ENCODE measurements at regions not wholly inside any gene's neighbourhood (a gene's known extent, or its start where the extent isn't known, plus 50 kb on each side); places are given as distances from the start of the nearest gene placed in this dataset.

DNA sequence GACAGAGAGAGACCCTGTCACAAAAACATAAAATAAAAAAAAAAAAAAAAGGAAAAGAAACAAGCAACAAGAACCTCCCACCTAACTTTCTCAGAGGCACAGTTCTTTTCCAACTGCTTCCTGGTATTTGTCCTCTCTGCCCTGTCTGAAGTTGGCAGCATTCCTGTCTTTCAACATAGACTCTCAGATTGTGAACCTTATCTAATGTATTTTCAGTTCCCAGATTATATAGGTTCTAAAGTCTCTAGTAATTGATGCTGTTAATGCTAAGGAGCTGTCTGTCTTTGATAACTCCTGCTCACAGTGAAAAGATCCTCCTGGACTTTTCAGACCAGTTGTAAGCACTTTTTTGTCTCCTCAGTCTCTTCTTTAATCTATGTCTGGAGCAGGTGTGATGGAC is 199.5 kb upstream of the P2RY1 start (continued):
- no peak for TF ChIP-seq POLR2AphosphoS5 (IDR thresholded peaks at IDR 0.05; ENCODE audit: low read depth)
- TF ChIP-seq, protein P1, sequence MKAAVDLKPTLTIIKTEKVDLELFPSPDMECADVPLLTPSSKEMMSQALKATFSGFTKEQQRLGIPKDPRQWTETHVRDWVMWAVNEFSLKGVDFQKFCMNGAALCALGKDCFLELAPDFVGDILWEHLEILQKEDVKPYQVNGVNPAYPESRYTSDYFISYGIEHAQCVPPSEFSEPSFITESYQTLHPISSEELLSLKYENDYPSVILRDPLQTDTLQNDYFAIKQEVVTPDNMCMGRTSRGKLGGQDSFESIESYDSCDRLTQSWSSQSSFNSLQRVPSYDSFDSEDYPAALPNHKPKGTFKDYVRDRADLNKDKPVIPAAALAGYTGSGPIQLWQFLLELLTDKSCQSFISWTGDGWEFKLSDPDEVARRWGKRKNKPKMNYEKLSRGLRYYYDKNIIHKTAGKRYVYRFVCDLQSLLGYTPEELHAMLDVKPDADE (IDR thresholded peaks at IDR 0.05) = no peak

DNA sequence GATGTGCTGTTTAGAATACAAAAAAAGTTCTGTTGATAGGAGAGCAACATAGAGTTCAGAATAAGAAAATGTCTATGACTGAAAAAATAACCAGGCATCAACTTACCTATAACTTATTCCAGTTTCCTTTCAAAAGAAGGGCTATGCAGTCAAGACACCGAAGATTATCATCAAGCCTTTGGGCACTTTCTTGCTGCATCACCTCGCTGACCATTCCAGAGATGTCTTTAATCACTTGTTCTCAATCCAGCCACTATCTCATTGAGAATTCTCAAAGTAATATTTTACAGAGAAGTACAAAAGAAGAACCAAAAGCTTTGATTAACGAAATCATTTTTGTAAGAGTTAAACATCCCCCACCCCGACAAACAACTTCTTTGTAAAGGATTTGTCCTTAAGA is 198.3 kb upstream of the P2RY1 start:
- no peaks in the 10 kb centered on the region for H3K79me2 ChIP-seq (replicated peaks; ENCODE audit: insufficient read depth)
- H3K4me3 ChIP-seq = no peak overlapping the region
- Mint-ChIP-seq H3K9me3 (peaks cover 2% of the 10 kb centered on the region; the same call in 1 of the 3 replicates), H3K36me3 (ENCODE audit: low read depth) (no peaks in the 10 kb centered on the region), H3K27ac (no peak overlapping the region), H3K4me3 (no peak overlapping the region), H3K4me1 (peaks cover 4% of the 10 kb centered on the region; the same call in 1 of the 3 replicates), H3K27me3 (ENCODE audit: insufficient read depth, low read depth, poor library complexity) (no peaks in the 10 kb centered on the region)
- no peak overlapping the region for H3K27ac ChIP-seq (ENCODE audit: low read depth)
- no peaks in the 10 kb centered on the region for H3F3A ChIP-seq (replicated peaks; ENCODE audit: low read depth)
- H3K36me3 ChIP-seq (ENCODE audit: insufficient read depth) = no peaks in the 10 kb centered on the region
- no peaks in the 10 kb centered on the region for H3K27me3 ChIP-seq (ENCODE audit: insufficient read depth)
- H4K20me1 ChIP-seq (replicated peaks; ENCODE audit: insufficient read depth) = no peaks in the 10 kb centered on the region
- DNase-seq (ENCODE audit: low spot score) (no peak), ATAC-seq (no peak)
- no peak overlapping the region for H3K4me2 ChIP-seq
- no peaks in the 10 kb centered on the region for H3K4me1 ChIP-seq (ENCODE audit: insufficient read depth)
- no peak overlapping the region; the same call in 1 of the 2 replicates for H2AFZ ChIP-seq
- TF ChIP-seq JUNB (IDR thresholded peaks at IDR 0.05; ENCODE audit: unreplicated experiment) = no peak
- TF ChIP-seq EZH2phosphoT487 (IDR thresholded peaks at IDR 0.05; ENCODE audit: unreplicated experiment) = no peak
- no peaks in the 10 kb centered on the region for H3K9me2 ChIP-seq (ENCODE audit: insufficient read depth)

DNA sequence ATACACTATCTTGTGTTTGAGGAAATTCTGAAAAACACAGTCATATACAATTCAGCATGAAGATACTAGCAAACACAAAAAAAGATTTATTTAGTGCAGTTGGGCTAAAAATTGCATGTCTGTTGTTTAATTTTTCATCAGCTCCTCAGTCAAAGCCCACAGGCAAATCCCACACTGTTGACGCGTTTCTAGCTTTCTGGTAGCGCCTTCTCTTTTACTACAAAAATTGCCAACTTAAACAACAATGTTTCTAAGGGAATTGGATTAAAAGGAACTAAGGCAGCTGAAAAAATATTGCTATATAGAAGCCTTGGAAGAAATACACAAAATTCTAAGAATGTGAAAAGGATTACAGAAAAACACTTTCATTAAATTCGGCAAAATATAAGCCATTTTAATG is 196.7 kb upstream of the P2RY1 start:
- no peaks in the 10 kb centered on the region for H3F3A ChIP-seq (replicated peaks; ENCODE audit: low read depth)
- no peaks in the 10 kb centered on the region for H3K9me2 ChIP-seq (ENCODE audit: insufficient read depth)
- ATAC-seq (no peak), DNase-seq (ENCODE audit: low spot score) (no peak)
- no peaks in the 10 kb centered on the region for H3K4me1 ChIP-seq (ENCODE audit: insufficient read depth)
- H3K27ac ChIP-seq (ENCODE audit: low read depth) = no peak overlapping the region
- Mint-ChIP-seq H3K27ac (no peak overlapping the region), H3K4me3 (no peak overlapping the region), H3K4me1 (peaks cover 4% of the 10 kb centered on the region; the same call in 1 of the 3 replicates), H3K27me3 (ENCODE audit: insufficient read depth, low read depth, poor library complexity) (no peaks in the 10 kb centered on the region), H3K9me3 (no peaks in the 10 kb centered on the region), H3K36me3 (ENCODE audit: low read depth) (no peaks in the 10 kb centered on the region)
- no peaks in the 10 kb centered on the region for H3K79me2 ChIP-seq (replicated peaks; ENCODE audit: insufficient read depth)
- no peak overlapping the region for H3K4me2 ChIP-seq
- no peaks in the 10 kb centered on the region for H3K36me3 ChIP-seq (ENCODE audit: insufficient read depth)
- H3K27me3 ChIP-seq (ENCODE audit: insufficient read depth) = no peaks in the 10 kb centered on the region
- no peaks in the 10 kb centered on the region for H4K20me1 ChIP-seq (replicated peaks; ENCODE audit: insufficient read depth)
- H2AFZ ChIP-seq = peak overlapping the region; percentile 94
- no peak overlapping the region for H3K4me3 ChIP-seq
- TF ChIP-seq ZNF114 (CRISPR knock-in tag; IDR thresholded peaks at IDR 0.05) (no peak), ZNF331 (CRISPR knock-in tag; IDR thresholded peaks at IDR 0.05; ENCODE audit: low read depth) (no peak), EZH2 (IDR thresholded peaks at IDR 0.05; ENCODE audit: low read depth, unreplicated experiment) (no peak), POLR2AphosphoS5 (IDR thresholded peaks at IDR 0.05; ENCODE audit: low read depth) (no peak), NANOG (IDR thresholded peaks at IDR 0.05; ENCODE audit: borderline replicate concordance) (no peak), STAT1 (IDR thresholded peaks at IDR 0.05; ENCODE audit: unreplicated experiment) (no peak), JUNB (IDR thresholded peaks at IDR 0.05; ENCODE audit: unreplicated experiment) (no peak)
- TF ChIP-seq, protein P2, sequence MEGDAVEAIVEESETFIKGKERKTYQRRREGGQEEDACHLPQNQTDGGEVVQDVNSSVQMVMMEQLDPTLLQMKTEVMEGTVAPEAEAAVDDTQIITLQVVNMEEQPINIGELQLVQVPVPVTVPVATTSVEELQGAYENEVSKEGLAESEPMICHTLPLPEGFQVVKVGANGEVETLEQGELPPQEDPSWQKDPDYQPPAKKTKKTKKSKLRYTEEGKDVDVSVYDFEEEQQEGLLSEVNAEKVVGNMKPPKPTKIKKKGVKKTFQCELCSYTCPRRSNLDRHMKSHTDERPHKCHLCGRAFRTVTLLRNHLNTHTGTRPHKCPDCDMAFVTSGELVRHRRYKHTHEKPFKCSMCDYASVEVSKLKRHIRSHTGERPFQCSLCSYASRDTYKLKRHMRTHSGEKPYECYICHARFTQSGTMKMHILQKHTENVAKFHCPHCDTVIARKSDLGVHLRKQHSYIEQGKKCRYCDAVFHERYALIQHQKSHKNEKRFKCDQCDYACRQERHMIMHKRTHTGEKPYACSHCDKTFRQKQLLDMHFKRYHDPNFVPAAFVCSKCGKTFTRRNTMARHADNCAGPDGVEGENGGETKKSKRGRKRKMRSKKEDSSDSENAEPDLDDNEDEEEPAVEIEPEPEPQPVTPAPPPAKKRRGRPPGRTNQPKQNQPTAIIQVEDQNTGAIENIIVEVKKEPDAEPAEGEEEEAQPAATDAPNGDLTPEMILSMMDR (conservative IDR thresholded peaks at IDR 0.05; ENCODE audit: low read depth in 2 of 2) = no peak
- TF ChIP-seq, protein P1 (IDR thresholded peaks at IDR 0.05) = no peak
- TF ChIP-seq, protein P3, sequence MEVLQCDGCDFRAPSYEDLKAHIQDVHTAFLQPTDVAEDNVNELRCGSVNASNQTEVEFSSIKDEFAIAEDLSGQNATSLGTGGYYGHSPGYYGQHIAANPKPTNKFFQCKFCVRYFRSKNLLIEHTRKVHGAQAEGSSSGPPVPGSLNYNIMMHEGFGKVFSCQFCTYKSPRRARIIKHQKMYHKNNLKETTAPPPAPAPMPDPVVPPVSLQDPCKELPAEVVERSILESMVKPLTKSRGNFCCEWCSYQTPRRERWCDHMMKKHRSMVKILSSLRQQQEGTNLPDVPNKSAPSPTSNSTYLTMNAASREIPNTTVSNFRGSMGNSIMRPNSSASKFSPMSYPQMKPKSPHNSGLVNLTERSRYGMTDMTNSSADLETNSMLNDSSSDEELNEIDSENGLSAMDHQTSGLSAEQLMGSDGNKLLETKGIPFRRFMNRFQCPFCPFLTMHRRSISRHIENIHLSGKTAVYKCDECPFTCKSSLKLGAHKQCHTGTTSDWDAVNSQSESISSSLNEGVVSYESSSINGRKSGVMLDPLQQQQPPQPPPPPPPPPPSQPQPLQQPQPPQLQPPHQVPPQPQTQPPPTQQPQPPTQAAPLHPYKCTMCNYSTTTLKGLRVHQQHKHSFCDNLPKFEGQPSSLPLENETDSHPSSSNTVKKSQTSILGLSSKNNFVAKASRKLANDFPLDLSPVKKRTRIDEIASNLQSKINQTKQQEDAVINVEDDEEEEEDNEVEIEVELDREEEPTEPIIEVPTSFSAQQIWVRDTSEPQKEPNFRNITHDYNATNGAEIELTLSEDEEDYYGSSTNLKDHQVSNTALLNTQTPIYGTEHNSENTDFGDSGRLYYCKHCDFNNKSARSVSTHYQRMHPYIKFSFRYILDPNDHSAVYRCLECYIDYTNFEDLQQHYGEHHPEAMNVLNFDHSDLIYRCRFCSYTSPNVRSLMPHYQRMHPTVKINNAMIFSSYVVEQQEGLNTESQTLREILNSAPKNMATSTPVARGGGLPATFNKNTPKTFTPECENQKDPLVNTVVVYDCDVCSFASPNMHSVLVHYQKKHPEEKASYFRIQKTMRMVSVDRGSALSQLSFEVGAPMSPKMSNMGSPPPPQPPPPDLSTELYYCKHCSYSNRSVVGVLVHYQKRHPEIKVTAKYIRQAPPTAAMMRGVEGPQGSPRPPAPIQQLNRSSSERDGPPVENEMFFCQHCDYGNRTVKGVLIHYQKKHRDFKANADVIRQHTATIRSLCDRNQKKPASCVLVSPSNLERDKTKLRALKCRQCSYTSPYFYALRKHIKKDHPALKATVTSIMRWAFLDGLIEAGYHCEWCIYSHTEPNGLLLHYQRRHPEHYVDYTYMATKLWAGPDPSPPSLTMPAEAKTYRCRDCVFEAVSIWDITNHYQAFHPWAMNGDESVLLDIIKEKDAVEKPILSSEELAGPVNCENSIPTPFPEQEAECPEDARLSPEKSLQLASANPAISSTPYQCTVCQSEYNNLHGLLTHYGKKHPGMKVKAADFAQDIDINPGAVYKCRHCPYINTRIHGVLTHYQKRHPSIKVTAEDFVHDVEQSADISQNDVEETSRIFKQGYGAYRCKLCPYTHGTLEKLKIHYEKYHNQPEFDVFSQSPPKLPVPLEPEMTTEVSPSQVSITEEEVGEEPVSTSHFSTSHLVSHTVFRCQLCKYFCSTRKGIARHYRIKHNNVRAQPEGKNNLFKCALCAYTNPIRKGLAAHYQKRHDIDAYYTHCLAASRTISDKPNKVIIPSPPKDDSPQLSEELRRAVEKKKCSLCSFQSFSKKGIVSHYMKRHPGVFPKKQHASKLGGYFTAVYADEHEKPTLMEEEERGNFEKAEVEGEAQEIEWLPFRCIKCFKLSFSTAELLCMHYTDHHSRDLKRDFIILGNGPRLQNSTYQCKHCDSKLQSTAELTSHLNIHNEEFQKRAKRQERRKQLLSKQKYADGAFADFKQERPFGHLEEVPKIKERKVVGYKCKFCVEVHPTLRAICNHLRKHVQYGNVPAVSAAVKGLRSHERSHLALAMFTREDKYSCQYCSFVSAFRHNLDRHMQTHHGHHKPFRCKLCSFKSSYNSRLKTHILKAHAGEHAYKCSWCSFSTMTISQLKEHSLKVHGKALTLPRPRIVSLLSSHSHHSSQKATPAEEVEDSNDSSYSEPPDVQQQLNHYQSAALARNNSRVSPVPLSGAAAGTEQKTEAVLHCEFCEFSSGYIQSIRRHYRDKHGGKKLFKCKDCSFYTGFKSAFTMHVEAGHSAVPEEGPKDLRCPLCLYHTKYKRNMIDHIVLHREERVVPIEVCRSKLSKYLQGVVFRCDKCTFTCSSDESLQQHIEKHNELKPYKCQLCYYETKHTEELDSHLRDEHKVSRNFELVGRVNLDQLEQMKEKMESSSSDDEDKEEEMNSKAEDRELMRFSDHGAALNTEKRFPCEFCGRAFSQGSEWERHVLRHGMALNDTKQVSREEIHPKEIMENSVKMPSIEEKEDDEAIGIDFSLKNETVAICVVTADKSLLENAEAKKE (CRISPR knock-in tag; IDR thresholded peaks at IDR 0.05) = no peak
